GM21381 (cell line): ENCODE measurements at regions not wholly inside any gene's neighbourhood (a gene's known extent, or its start where the extent isn't known, plus 50 kb on each side); places are given as distances from the start of the nearest gene placed in this dataset.

Source experiments
- ATAC-seq: cut with Tn5 transposase; IDR thresholded peaks from one replicate; pipeline ENCODE4 v1.9.1; 2021; ENCODE audit warnings: mild to moderate bottlenecking, moderate library complexity; ENCODE audit not compliant: unreplicated experiment

- no peak for ATAC-seq
Measured at GRCh38 chr22:22042599-22043295, 60.2 kb upstream of the TOP3B start.

- no peak for ATAC-seq
Measured at GRCh38 chr22:22042009-22042408, 59.4 kb upstream of the TOP3B start.

- no peak for ATAC-seq
Measured at GRCh38 chr22:22040908-22041307, 58.3 kb upstream of the TOP3B start.

GRCh38 chr22:22040472-22040871, 57.9 kb upstream of the TOP3B start:
- no peak for ATAC-seq

GRCh38 chr22:22039286-22040074, 56.9 kb upstream of the TOP3B start:
- no peak for ATAC-seq

GRCh38 chr22:22038178-22038880, 55.7 kb upstream of the TOP3B start:
- no peak for ATAC-seq

- ATAC-seq: no peak
Measured at GRCh38 chr22:22037740-22038139, 55.2 kb upstream of the TOP3B start.

GRCh38 chr22:22037229-22037628, 54.6 kb upstream of the TOP3B start:
- ATAC-seq: no peak

GRCh38 chr22:22036588-22036987, 54.0 kb upstream of the TOP3B start:
- no peak for ATAC-seq

- ATAC-seq: no peak
Measured at GRCh38 chr22:22035771-22036314, 53.3 kb upstream of the TOP3B start.

GRCh38 chr22:22035203-22035602, 52.6 kb upstream of the TOP3B start:
- ATAC-seq: no peak

GRCh38 chr22:22034469-22035132, 52.0 kb upstream of the TOP3B start:
- ATAC-seq: no peak

- no peak for ATAC-seq
Measured at GRCh38 chr22:22033803-22034468, 51.3 kb upstream of the TOP3B start.

GRCh38 chr22:22032906-22033802, 50.6 kb upstream of the TOP3B start:
- no peak for ATAC-seq

- ATAC-seq: no peak
Measured at GRCh38 chr22:22032099-22032905, 49.7 kb upstream of the TOP3B start.
